ENCODE measurements at regions not wholly inside any gene's neighbourhood (a gene's known extent, or its start where the extent isn't known, plus 50 kb on each side); places are given as distances from the start of the nearest gene placed in this dataset.

DNA sequence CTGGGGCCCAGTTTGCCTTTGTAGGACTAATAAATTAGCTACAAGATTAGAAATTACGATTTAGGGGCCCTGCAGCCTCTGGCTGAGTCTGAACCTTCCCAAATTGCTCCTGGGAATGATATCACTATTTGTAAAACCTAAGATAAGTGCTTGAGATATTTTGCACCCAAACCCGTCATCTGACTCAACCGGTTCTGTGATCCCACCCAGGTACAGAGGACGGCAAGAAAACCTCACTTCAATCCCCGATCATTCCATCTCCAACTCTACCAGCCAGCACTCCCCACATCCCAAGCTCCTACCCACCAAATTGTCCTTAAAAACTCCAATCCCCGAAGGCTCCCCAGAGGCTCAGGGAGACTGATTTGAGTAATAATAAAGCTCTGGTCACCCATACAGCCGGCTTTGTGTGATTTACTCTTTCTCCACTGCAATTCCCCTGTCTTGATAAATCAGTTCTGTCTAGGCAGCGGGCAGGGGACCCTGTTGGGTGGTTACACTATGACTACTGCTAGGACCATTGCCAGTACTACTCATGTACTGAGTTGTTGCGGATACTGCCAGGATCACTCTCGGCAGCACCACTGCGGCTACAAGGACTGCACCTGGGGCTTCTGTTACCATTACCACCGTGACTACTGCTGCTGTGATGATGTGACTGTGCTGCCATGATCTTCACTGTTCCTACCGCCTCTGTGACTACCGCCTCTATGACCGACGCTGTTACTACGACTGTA lies 73.1 kb downstream of the IRF8 start:
- peaks cover 2 to 50% (median 4%) of the 10 kb centered on the region in 3 donors for H3K4me1 ChIP-seq (ENCODE audit: control insufficient read depth in 3 of 3, insufficient read depth in 2 of 3, low read depth in 1 of 3, low read length in 2 of 3)
- DNase-seq (peak; percentile 49 to 62), FAIRE-seq (no peak)
- 58 to 78% (median 69%) methylated on average over 17 of the region's 17 CpGs for WGBS, 3 donors
- no peaks in the 10 kb centered on the region for H3K27me3 ChIP-seq (ENCODE audit: control insufficient read depth in 3 of 3, insufficient read depth in 3 of 3, low read length in 3 of 3)
- peaks cover 0 to 3% of the 10 kb centered on the region in 2 donors for H3K9me3 ChIP-seq (ENCODE audit: control insufficient read depth in 2 of 2, insufficient read depth in 1 of 2, low read depth in 1 of 2, low read length in 1 of 2)
- H3K4me3 ChIP-seq (ENCODE audit: low read depth in 1 of 3, low read length in 3 of 3), result no peak overlapping the region
- peak overlapping the region in 2 of 3 donors; percentile 3 to 70 for H3K27ac ChIP-seq (ENCODE audit: low read depth in 1 of 3, low read length in 2 of 3)
- no peaks in the 10 kb centered on the region for H3K36me3 ChIP-seq (ENCODE audit: control insufficient read depth in 3 of 3, insufficient read depth in 2 of 3, low read depth in 1 of 3, low read length in 3 of 3)

DNA sequence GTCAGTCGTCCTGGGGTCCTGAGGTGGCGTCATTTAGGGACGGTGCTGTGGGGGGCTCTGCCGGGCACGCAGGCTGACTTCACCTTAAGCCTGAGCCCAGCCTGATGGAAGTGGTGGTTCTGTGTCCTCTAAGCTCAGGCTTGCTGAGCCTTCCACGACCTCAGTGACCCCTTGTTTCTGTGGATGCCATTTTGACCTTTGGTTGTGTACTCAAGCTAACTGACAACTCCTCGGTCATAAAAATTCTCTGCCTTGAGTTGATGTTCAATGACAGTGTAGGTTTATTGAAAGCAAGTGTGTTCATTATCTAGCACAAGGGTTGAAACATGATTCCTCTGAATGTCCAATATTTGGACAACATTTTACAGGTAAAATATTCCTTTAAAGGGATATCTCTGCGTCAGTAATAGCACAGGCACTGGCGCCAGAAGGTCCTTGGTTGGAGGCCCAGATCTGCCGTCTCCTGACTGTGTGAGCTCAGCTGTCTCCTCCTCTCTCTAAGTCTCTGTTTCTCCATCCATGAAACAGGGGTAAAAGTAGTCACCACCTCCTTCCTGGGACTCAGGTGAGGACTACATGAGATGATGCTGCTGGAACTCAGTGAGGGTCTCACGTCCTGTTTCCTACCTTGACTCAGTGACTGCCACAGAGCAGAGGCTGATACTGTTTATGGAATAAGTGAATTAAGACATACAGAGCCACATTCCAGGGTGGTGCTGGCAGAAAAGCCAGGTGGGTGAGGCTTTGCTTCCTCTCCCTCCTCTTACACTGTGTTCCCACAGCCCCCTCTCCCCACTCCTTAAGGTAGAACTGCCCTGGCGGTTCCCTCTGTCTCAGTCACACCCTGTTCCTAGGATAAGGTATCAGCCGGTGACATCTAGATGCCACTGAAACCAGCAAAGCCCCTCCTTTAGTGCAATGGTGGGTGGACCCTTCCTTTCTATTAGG lies 75.7 kb downstream of the IRF8 start:
- WGBS, 3 donors, result 14 to 62% (median 40%) methylated on average over 13 of the region's 13 CpGs
- Histone ChIP-seq H3K9me3 (ENCODE audit: control insufficient read depth in 2 of 2, insufficient read depth in 1 of 2, low read depth in 1 of 2, low read length in 1 of 2) (peaks cover 0 to 3% of the 10 kb centered on the region in 2 donors), H3K27me3 (ENCODE audit: control insufficient read depth in 3 of 3, insufficient read depth in 3 of 3, low read length in 3 of 3) (no peaks in the 10 kb centered on the region), H3K4me3 (ENCODE audit: low read depth in 1 of 3, low read length in 3 of 3) (no peak overlapping the region), H3K27ac (ENCODE audit: low read depth in 1 of 3, low read length in 2 of 3) (peak overlapping the region; percentile 82 to 96 (median 84)), H3K4me1 (ENCODE audit: control insufficient read depth in 3 of 3, insufficient read depth in 2 of 3, low read depth in 1 of 3, low read length in 2 of 3) (peaks cover 0 to 47% (median 4%) of the 10 kb centered on the region in 3 donors), H3K36me3 (ENCODE audit: control insufficient read depth in 3 of 3, insufficient read depth in 2 of 3, low read depth in 1 of 3, low read length in 3 of 3) (no peaks in the 10 kb centered on the region)
- FAIRE-seq (no peak), DNase-seq (peak; percentile 86 to 93)

- peaks cover 0 to 3% of the 10 kb centered on the region in 2 donors for H3K9me3 ChIP-seq (ENCODE audit: control insufficient read depth in 2 of 2, insufficient read depth in 1 of 2, low read depth in 1 of 2, low read length in 1 of 2)
- peaks cover 0 to 42% (median 4%) of the 10 kb centered on the region in 3 donors for H3K4me1 ChIP-seq (ENCODE audit: control insufficient read depth in 3 of 3, insufficient read depth in 2 of 3, low read depth in 1 of 3, low read length in 2 of 3)
- DNase-seq, result peak; percentile 79 to 90
- no peaks in the 10 kb centered on the region for H3K27me3 ChIP-seq (ENCODE audit: control insufficient read depth in 3 of 3, insufficient read depth in 3 of 3, low read length in 3 of 3)
- no peak for FAIRE-seq
- 18 to 65% (median 39%) methylated on average over 7 of the region's 7 CpGs for WGBS, 3 donors
- H3K4me3 ChIP-seq (ENCODE audit: low read depth in 1 of 3, low read length in 3 of 3), result no peak overlapping the region
- peak overlapping the region; percentile 82 to 96 (median 84) for H3K27ac ChIP-seq (ENCODE audit: low read depth in 1 of 3, low read length in 2 of 3)
- no peaks in the 10 kb centered on the region for H3K36me3 ChIP-seq (ENCODE audit: control insufficient read depth in 3 of 3, insufficient read depth in 2 of 3, low read depth in 1 of 3, low read length in 3 of 3)
Observed at GRCh38 chr16:85975451-85975981, 76.6 kb downstream of the IRF8 start.

- Histone ChIP-seq H3K36me3 (ENCODE audit: control insufficient read depth in 3 of 3, insufficient read depth in 2 of 3, low read depth in 1 of 3, low read length in 3 of 3) (no peaks in the 10 kb centered on the region), H3K4me1 (ENCODE audit: control insufficient read depth in 3 of 3, insufficient read depth in 2 of 3, low read depth in 1 of 3, low read length in 2 of 3) (peaks cover 0 to 30% (median 4%) of the 10 kb centered on the region in 3 donors), H3K9me3 (ENCODE audit: control insufficient read depth in 2 of 2, insufficient read depth in 1 of 2, low read depth in 1 of 2, low read length in 1 of 2) (no peaks in the 10 kb centered on the region), H3K4me3 (ENCODE audit: low read depth in 1 of 3, low read length in 3 of 3) (no peak overlapping the region), H3K27me3 (ENCODE audit: control insufficient read depth in 3 of 3, insufficient read depth in 3 of 3, low read length in 3 of 3) (no peaks in the 10 kb centered on the region), H3K27ac (ENCODE audit: low read depth in 1 of 3, low read length in 2 of 3) (no peak overlapping the region)
- WGBS, 3 donors, result 68 to 86% (median 84%) methylated on average over 22 of the region's 22 CpGs
- FAIRE-seq (no peak), DNase-seq (no peak)
Observed at GRCh38 chr16:85978291-85978775, 79.4 kb downstream of the IRF8 start.

DNA sequence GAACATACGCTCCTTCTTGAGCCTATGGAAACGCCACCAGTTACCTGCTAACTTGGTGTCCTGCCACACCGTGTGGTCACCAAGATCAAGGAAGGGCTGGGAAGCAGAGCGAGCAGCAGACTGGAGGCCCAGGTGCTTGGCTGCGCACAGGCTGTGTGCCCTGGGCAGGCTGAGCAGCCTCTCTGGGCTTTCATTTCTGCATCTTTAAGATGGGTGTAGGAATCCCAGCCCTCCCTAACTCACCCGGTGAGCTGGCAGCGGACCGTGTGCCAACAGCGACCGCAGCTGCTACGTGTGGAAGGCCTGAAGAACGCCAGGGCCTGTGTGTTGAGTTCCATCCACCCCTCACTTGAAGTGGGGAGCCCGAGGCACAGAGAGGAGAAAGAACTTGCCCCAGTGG lies 80.0 kb downstream of the IRF8 start:
- no peak overlapping the region for H3K4me3 ChIP-seq (ENCODE audit: low read depth in 1 of 3, low read length in 3 of 3)
- H3K27me3 ChIP-seq (ENCODE audit: control insufficient read depth in 3 of 3, insufficient read depth in 3 of 3, low read length in 3 of 3), result no peaks in the 10 kb centered on the region
- H3K27ac ChIP-seq (ENCODE audit: low read depth in 1 of 3, low read length in 2 of 3), result no peak overlapping the region
- no peaks in the 10 kb centered on the region for H3K36me3 ChIP-seq (ENCODE audit: control insufficient read depth in 3 of 3, insufficient read depth in 2 of 3, low read depth in 1 of 3, low read length in 3 of 3)
- FAIRE-seq (no peak), DNase-seq (no peak)
- peaks cover 0 to 30% (median 4%) of the 10 kb centered on the region in 3 donors for H3K4me1 ChIP-seq (ENCODE audit: control insufficient read depth in 3 of 3, insufficient read depth in 2 of 3, low read depth in 1 of 3, low read length in 2 of 3)
- no peaks in the 10 kb centered on the region for H3K9me3 ChIP-seq (ENCODE audit: control insufficient read depth in 2 of 2, insufficient read depth in 1 of 2, low read depth in 1 of 2, low read length in 1 of 2)
- WGBS, 3 donors, result 93 to 95% (median 93%) methylated on average over 13 of the region's 13 CpGs

- H3K4me3 ChIP-seq (ENCODE audit: low read depth in 1 of 3, low read length in 3 of 3), result no peak overlapping the region
- 34 to 71% (median 39%) methylated on average over 11 of the region's 11 CpGs for WGBS, 3 donors
- peaks cover 0 to 27% (median 0%) of the 10 kb centered on the region in 3 donors for H3K4me1 ChIP-seq (ENCODE audit: control insufficient read depth in 3 of 3, insufficient read depth in 2 of 3, low read depth in 1 of 3, low read length in 2 of 3)
- no peaks in the 10 kb centered on the region for H3K36me3 ChIP-seq (ENCODE audit: control insufficient read depth in 3 of 3, insufficient read depth in 2 of 3, low read depth in 1 of 3, low read length in 3 of 3)
- H3K9me3 ChIP-seq (ENCODE audit: control insufficient read depth in 2 of 2, insufficient read depth in 1 of 2, low read depth in 1 of 2, low read length in 1 of 2), result no peaks in the 10 kb centered on the region
- DNase-seq (peak; percentile 49 to 76), FAIRE-seq (no peak)
- no peaks in the 10 kb centered on the region for H3K27me3 ChIP-seq (ENCODE audit: control insufficient read depth in 3 of 3, insufficient read depth in 3 of 3, low read length in 3 of 3)
- no peak overlapping the region for H3K27ac ChIP-seq (ENCODE audit: low read depth in 1 of 3, low read length in 2 of 3)
Observed at GRCh38 chr16:85979605-85980004, 80.6 kb downstream of the IRF8 start.

GRCh38 chr16:85980686-85981085 lies 81.7 kb downstream of the IRF8 start:
- FAIRE-seq (no peak), DNase-seq (no peak)
- no peaks in the 10 kb centered on the region for H3K9me3 ChIP-seq (ENCODE audit: control insufficient read depth in 2 of 2, insufficient read depth in 1 of 2, low read depth in 1 of 2, low read length in 1 of 2)
- H3K36me3 ChIP-seq (ENCODE audit: control insufficient read depth in 3 of 3, insufficient read depth in 2 of 3, low read depth in 1 of 3, low read length in 3 of 3), result no peaks in the 10 kb centered on the region
- H3K4me3 ChIP-seq (ENCODE audit: low read depth in 1 of 3, low read length in 3 of 3), result no peak overlapping the region
- peaks cover 0 to 27% (median 1%) of the 10 kb centered on the region in 3 donors for H3K4me1 ChIP-seq (ENCODE audit: control insufficient read depth in 3 of 3, insufficient read depth in 2 of 3, low read depth in 1 of 3, low read length in 2 of 3)
- H3K27me3 ChIP-seq (ENCODE audit: control insufficient read depth in 3 of 3, insufficient read depth in 3 of 3, low read length in 3 of 3), result no peaks in the 10 kb centered on the region
- H3K27ac ChIP-seq (ENCODE audit: low read depth in 1 of 3, low read length in 2 of 3), result no peak overlapping the region
- WGBS, 3 donors, result 95 to 97% (median 96%) methylated on average over 6 of the region's 6 CpGs
